ENCODE measurements at regions not wholly inside any gene's neighbourhood (a gene's known extent, or its start where the extent isn't known, plus 50 kb on each side); places are given as distances from the start of the nearest gene placed in this dataset.

DNA sequence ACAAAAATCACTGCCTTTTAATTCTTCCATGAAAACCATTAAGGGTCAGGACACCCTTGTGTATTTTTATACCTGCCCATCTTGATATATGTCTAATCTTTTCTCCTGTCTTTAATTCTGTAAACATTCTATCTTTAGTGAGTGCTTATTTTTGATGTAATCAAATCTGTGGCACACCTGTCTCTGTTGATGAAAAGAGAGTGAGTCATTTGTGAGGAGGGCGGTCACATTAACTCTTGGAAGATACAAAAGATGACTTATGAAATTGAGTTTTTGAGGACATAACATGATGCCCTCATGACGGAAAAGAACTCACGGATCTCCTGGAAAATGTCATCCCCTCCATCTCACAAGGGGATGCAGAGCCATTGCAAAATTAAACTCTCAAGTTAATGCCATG, 206.5 kb upstream of the PGR start:
- H3K4me3 ChIP-seq (ENCODE audit: low read depth, low read length) = no peak overlapping the region
- DNase-seq (ENCODE audit: low read depth) = no peak
- TF ChIP-seq, protein P1, sequence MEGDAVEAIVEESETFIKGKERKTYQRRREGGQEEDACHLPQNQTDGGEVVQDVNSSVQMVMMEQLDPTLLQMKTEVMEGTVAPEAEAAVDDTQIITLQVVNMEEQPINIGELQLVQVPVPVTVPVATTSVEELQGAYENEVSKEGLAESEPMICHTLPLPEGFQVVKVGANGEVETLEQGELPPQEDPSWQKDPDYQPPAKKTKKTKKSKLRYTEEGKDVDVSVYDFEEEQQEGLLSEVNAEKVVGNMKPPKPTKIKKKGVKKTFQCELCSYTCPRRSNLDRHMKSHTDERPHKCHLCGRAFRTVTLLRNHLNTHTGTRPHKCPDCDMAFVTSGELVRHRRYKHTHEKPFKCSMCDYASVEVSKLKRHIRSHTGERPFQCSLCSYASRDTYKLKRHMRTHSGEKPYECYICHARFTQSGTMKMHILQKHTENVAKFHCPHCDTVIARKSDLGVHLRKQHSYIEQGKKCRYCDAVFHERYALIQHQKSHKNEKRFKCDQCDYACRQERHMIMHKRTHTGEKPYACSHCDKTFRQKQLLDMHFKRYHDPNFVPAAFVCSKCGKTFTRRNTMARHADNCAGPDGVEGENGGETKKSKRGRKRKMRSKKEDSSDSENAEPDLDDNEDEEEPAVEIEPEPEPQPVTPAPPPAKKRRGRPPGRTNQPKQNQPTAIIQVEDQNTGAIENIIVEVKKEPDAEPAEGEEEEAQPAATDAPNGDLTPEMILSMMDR (IDR thresholded peaks at IDR 0.05; ENCODE audit: insufficient read depth, low read depth, low read length, missing control alignments) = no peak

DNA sequence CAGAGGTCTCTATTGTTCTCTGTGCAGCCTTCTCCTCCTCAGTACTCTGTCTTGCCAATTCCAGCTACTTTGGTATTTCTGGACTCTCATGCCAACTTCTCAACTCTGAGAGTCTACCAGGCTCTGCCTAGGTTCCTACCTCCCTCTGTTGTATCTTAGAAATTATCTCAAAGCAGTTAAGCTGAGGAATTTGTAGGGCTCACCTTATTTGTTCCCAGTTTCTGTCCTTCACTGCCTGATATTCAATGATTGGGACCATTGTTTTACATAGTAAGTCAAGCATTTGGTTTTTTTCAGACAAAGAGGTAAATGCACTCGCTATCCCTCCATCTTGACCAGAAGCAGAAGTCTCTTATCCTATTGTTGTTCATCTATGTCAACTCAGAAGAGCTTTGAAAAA, 205.0 kb upstream of the PGR start:
- TF ChIP-seq, protein P1 (IDR thresholded peaks at IDR 0.05; ENCODE audit: insufficient read depth, low read depth, low read length, missing control alignments) = no peak
- H3K4me3 ChIP-seq (ENCODE audit: low read depth, low read length) = no peak overlapping the region
- no peak for DNase-seq (ENCODE audit: low read depth)

DNA sequence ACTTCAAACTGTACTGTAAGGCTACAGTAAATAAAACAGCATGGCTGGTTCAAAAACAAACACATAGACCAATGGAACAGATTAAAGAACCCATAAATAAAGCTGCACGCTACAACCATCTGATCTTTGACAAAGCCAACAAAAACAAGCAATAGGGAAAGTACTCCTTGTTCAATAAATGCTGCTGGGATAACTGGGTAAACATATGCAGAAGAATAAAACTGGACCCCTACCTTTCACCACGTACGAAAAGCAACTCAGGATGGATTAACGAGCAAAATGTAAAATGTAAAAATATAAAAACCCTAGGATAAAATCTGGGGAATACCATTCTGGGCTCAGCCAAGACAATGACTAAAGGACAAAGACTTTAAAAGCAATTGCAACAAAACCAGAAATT, 201.8 kb upstream of the PGR start:
- TF ChIP-seq, protein P1 (IDR thresholded peaks at IDR 0.05; ENCODE audit: insufficient read depth, low read depth, low read length, missing control alignments) = no peak
- DNase-seq (ENCODE audit: low read depth) = no peak
- H3K4me3 ChIP-seq (ENCODE audit: low read depth, low read length) = no peak overlapping the region

DNA sequence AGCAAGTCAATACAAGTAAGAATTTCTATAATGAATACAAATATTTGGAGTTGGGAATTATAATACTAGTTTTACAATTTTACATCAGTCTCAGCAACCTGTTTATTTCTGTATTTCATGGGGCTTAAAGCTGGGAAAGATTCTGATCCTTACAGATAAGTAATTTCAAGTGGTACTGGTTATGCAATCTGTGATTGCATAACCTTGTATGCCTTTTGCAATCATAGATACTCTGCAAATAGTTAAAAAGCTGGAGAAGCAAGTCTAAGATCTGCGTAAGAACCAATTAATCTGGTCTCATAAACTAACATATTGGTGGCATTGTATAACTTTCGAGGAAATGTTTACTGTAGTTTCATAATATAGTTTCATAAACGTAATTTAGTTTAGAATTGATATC, 198.3 kb upstream of the PGR start:
- no peak for DNase-seq (ENCODE audit: low read depth)
- TF ChIP-seq, protein P1 (IDR thresholded peaks at IDR 0.05; ENCODE audit: insufficient read depth, low read depth, low read length, missing control alignments) = no peak
- H3K4me3 ChIP-seq (ENCODE audit: low read depth, low read length) = no peak overlapping the region

DNA sequence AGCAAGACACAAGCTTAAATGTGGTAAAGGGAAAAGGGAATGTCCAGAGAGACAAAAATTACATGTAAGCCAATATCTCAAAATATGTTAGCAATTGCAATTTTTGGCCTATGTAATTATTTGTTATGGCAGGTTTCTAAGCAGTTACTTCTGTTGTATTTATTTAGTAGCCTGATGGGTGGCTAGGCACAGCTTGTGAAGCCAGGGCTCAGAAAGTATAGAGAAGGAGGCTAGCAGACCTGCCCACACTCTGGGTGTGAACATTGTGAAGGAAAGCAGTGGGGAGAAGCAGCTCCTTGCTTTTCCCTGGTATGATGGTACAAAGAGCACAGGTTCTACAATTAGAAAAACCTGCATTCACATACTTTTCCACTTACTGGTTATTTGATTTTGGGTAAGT, 196.5 kb upstream of the PGR start:
- TF ChIP-seq, protein P1 (IDR thresholded peaks at IDR 0.05; ENCODE audit: insufficient read depth, low read depth, low read length, missing control alignments) = no peak
- no peak overlapping the region for H3K4me3 ChIP-seq (ENCODE audit: low read depth, low read length)
- DNase-seq (ENCODE audit: low read depth) = no peak

DNA sequence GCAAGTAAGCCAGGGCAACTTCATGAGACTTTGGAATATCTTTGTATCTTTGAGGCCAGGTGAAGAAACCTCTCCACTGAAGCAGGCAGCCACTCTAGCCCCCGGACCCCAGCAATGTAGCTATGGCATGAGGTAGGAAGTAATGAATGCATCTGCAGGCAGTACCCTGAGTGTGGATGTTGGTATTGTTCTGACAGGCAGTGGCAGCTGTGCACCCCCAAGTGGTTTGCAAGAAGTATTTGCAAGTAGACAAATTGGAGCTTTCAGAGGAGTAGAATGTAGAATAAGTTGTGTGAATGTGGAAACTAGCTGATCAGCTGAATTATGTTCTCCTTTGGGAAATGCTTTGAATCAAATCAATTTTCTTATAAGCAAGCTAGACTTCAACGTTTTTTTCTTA, 194.4 kb upstream of the PGR start:
- peak; percentile 9 for DNase-seq (ENCODE audit: low read depth)
- TF ChIP-seq, protein P1 (IDR thresholded peaks at IDR 0.05; ENCODE audit: insufficient read depth, low read depth, low read length, missing control alignments) = no peak
- H3K4me3 ChIP-seq (ENCODE audit: low read depth, low read length) = no peak overlapping the region

DNA sequence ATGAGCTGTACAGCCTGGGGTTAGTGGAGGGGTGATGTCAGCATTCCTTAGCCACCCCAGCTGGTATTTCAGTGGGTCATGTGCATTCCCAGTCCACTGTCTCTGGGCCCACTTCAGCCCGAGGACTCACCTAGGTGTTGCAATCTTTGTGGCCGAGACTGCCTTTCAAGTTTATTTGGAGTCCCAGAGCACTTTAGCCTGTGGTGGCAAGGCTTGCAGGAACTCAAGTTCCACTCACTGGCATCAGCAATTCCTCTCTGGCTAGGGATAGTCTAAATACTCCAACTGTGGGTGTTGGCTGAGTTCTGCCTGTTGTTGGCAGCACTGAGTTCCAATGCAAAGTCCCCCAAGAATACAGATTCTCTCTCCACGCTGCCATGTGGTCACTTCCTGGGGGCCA, 191.6 kb upstream of the PGR start:
- no peak for DNase-seq (ENCODE audit: low read depth)
- TF ChIP-seq, protein P1 (IDR thresholded peaks at IDR 0.05; ENCODE audit: insufficient read depth, low read depth, low read length, missing control alignments) = no peak
- no peak overlapping the region for H3K4me3 ChIP-seq (ENCODE audit: low read depth, low read length)
